ENCODE measurements at regions not wholly inside any gene's neighbourhood (a gene's known extent, or its start where the extent isn't known, plus 50 kb on each side); places are given as distances from the start of the nearest gene placed in this dataset.

DNA sequence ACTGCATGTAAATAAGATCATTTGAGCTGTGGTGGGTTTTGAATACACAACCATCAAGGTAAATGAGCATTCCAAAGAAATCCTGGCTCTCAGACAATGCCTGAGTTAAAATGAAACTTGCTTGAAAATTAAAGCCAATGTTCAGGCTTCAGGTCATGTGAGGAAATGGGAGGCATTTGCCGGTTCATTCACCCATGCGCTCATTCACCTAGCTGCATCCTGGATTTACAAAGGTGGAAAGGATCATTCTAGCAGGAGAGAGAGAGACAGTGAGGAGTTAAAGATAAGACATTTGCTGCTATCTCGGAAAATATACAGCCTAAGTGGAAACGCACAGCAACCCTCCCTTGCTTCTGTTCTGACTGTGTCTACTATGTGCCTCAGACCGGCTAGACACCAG, 143.8 kb upstream of the KLF4 start:
- Mint-ChIP-seq H3K9me3 (peaks cover 3% of the 10 kb centered on the region), H3K4me1 (peaks cover 2% of the 10 kb centered on the region), H3K4me3 (no peak overlapping the region), H3K36me3 (no peaks in the 10 kb centered on the region), H3K27ac (no peak overlapping the region), H3K27me3 (peaks cover 28% of the 10 kb centered on the region)
- CTCF ChIA-PET, result no interaction called here
- DNase-seq, result no peak

DNA sequence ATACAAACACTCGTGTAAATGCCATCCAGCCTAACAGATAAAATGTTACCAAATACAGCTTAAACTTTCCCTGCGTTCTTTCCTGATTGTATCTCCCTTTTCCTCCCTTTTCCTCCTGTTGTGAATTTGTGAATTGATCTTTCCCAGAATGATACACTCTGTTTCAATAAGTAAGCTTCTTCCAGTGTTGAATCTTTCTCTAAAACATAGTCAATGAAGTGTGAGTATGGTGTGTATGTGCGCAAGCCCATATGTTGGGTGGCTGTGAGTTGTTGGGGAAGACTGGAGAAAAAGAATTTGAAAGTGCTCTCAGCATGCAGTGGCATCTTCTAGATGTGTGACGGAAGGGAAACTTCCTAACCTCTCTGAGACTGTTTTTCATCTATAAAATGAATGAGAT, 143.1 kb upstream of the KLF4 start:
- DNase-seq, result no peak
- Mint-ChIP-seq H3K9me3 (peaks cover 5% of the 10 kb centered on the region), H3K27ac (no peak overlapping the region), H3K27me3 (peaks cover 21% of the 10 kb centered on the region), H3K4me3 (no peak overlapping the region), H3K4me1 (peaks cover 2% of the 10 kb centered on the region), H3K36me3 (no peaks in the 10 kb centered on the region)
- CTCF ChIA-PET, result no interaction called here

DNA sequence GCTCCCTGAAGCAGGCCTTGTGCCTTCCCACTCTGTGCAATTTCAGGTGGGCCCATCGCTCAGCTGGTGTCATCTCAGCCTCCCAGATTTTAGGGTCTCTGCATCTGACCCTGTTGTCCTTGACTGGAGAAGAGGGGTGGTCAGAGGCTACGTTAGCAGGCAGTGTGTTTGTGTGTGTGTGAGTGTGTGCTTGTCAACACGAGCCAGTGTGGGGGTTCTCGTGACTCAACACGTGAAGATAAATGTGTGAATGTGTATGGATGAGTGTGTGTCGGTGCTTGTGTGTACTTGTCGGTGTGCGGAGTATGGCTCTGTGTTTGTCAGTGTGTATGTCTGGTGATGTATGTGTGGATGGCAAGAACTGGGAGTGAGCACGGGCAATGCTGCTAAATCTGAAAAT, 142.6 kb upstream of the KLF4 start:
- no peak overlapping the region for H3K4me3 Mint-ChIP-seq
- CTCF ChIA-PET, result no interaction called here
- peaks cover 5% of the 10 kb centered on the region for H3K9me3 Mint-ChIP-seq
- H3K27ac Mint-ChIP-seq, result peak overlapping the region; percentile 28
- no peaks in the 10 kb centered on the region for H3K36me3 Mint-ChIP-seq
- DNase-seq, result no peak
- H3K27me3 Mint-ChIP-seq, result peaks cover 16% of the 10 kb centered on the region
- H3K4me1 Mint-ChIP-seq, result peaks cover 2% of the 10 kb centered on the region

DNA sequence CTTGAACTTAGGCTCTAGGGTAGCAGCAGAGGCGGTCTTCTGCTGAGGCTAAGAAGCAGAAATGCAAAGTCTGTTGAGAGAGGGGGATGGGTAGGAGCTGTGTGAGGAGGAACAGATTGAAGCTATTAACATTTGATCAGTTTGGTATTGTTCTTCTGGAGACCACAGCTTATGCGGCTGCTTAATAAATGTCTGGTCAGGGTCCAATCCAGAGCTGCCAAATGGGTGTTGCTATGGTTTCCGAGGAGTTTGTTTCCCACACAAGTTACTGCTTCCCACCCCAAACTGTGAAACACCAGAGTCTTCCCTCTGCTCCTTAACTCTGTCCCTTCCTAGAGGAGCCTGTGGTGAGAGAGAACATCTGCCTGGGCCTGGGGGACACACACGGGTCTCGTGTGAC, 142.2 kb upstream of the KLF4 start:
- CTCF ChIA-PET, result no interaction called here
- Mint-ChIP-seq H3K27ac (no peak overlapping the region), H3K27me3 (peaks cover 12% of the 10 kb centered on the region), H3K9me3 (peaks cover 5% of the 10 kb centered on the region), H3K4me1 (no peaks in the 10 kb centered on the region), H3K36me3 (no peaks in the 10 kb centered on the region), H3K4me3 (no peak overlapping the region)
- no peak for DNase-seq

DNA sequence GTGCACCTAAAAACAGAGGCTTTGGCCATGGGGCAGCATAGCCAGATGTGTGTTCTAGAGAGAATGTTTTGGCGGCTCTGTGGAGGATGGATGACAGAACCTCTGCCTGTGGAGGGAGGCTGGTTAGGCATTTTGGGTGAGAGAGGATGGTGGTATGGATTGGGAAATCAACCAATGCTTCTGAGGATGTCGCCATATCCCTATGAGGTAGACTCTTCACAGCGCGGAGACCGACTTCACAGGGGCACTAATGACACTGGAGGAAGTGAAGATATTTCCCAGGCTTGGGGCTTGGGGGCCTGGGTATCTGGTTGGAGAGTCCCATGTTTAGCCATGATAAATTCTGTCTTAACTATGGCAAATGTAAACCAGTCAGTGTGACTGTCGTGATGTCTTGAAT, 140.6 kb upstream of the KLF4 start:
- CTCF ChIA-PET, result no interaction called here
- no peaks in the 10 kb centered on the region for H3K36me3 Mint-ChIP-seq
- H3K4me3 Mint-ChIP-seq, result no peak overlapping the region
- no peak for DNase-seq
- no peak overlapping the region for H3K27ac Mint-ChIP-seq
- H3K9me3 Mint-ChIP-seq, result peaks cover 5% of the 10 kb centered on the region
- no peaks in the 10 kb centered on the region for H3K27me3 Mint-ChIP-seq
- H3K4me1 Mint-ChIP-seq, result no peaks in the 10 kb centered on the region

DNA sequence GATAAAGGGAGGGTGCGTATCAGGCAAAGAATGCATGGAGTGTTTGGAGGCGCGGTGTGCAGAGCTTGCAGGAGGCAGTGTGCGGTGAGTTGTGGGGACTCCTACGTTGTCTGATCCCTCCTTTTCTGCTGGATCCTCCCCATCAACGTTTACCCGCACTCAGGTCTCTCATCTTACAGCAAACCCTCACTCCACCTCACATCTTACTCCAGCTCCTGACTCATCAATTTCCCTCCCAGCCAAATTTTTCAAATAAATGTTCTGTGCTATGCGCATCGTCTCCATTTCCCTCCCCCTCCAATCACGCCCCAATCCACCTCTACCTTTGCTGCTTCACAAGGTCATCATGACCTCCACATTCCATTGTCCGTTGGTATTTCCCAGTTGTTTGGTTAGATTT, 138.9 kb upstream of the KLF4 start:
- H3K9me3 Mint-ChIP-seq, result peaks cover 5% of the 10 kb centered on the region
- no peaks in the 10 kb centered on the region for H3K36me3 Mint-ChIP-seq
- H3K27me3 Mint-ChIP-seq, result no peaks in the 10 kb centered on the region
- DNase-seq, result no peak
- no peaks in the 10 kb centered on the region for H3K4me1 Mint-ChIP-seq
- CTCF ChIA-PET, result no interaction called here
- H3K4me3 Mint-ChIP-seq, result no peak overlapping the region
- no peak overlapping the region for H3K27ac Mint-ChIP-seq

DNA sequence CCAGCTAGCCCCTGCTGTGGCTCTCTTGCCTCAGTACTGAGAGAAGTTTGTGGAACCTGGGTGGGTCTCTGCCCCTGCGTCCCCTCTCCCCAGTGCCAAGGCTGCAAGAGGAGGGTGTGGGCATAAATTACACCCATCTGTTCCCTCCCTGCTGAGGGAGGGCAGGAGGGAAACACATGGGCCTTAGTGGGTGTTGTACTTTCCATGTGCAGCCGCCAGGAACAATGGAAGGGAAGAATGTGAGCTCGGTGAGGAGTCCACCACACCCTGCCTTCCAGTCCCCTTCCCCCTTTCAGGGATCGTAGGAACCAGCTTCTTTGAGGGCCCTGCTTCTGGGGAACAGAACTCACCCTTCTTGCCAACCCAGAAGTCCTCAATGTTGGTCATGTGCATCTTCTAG, 138.2 kb upstream of the KLF4 start:
- DNase-seq, result no peak
- CTCF ChIA-PET, result no interaction called here
- H3K4me3 Mint-ChIP-seq, result no peak overlapping the region
- H3K4me1 Mint-ChIP-seq, result no peaks in the 10 kb centered on the region
- H3K9me3 Mint-ChIP-seq, result peaks cover 5% of the 10 kb centered on the region
- H3K36me3 Mint-ChIP-seq, result no peaks in the 10 kb centered on the region
- H3K27ac Mint-ChIP-seq, result no peak overlapping the region
- no peaks in the 10 kb centered on the region for H3K27me3 Mint-ChIP-seq

DNA sequence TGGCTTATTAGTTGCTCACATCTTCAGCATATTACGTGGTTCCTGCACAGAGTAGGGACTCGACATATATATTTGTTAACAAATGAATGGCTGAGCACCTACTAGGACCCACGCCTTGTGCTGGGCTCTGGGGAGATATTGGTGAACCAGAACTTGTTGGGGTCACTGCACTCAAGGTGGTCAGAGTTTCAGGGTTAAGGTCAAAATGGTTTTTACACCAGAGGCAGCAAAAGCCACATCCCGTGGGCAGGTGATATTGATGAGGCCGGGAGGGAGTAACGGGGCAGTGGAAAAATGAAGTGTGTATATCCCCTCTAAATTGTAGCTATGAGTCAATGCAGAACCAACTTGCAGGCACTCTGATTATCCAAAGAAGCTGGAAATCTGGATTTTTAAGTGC, 136.5 kb upstream of the KLF4 start:
- H3K27ac Mint-ChIP-seq, result no peak overlapping the region
- H3K36me3 Mint-ChIP-seq, result no peaks in the 10 kb centered on the region
- CTCF ChIA-PET, result no interaction called here
- no peak for DNase-seq
- H3K4me1 Mint-ChIP-seq, result no peaks in the 10 kb centered on the region
- H3K4me3 Mint-ChIP-seq, result no peak overlapping the region
- peaks cover 5% of the 10 kb centered on the region for H3K9me3 Mint-ChIP-seq
- H3K27me3 Mint-ChIP-seq, result no peaks in the 10 kb centered on the region

DNA sequence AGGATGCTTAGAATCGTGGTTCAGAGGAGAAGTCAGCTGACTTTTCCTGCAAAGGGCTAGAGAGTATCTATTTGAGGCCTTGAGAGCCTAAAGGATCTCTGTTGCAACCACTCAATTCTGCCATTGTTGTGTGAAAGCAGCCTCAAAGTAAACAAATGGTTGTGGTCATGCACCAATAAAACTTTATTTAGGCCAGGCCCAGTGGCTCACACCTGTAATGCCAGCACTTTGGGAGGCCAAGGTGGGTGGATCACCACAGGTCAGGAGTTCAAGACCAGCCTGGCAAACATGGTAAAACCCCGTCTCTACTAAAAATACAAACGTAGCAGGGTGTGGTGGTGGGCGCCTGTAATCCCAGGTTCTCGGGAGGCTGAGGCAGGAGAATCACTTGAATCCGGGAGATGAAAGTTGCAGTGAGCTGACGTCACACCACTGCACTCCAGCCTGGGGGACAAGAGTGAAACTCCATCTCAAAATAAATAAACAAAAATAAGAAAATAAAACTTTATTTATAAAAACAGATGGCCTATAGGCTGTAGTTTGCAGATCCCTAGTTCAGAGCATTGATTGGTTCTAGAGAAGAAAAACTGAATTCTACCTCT, 135.9 kb upstream of the KLF4 start:
- DNase-seq, result no peak
- no peaks in the 10 kb centered on the region for H3K36me3 Mint-ChIP-seq
- CTCF ChIA-PET, result no interaction called here
- peaks cover 5% of the 10 kb centered on the region for H3K9me3 Mint-ChIP-seq
- no peak overlapping the region for H3K27ac Mint-ChIP-seq
- no peaks in the 10 kb centered on the region for H3K4me1 Mint-ChIP-seq
- H3K27me3 Mint-ChIP-seq, result no peaks in the 10 kb centered on the region
- no peak overlapping the region for H3K4me3 Mint-ChIP-seq

DNA sequence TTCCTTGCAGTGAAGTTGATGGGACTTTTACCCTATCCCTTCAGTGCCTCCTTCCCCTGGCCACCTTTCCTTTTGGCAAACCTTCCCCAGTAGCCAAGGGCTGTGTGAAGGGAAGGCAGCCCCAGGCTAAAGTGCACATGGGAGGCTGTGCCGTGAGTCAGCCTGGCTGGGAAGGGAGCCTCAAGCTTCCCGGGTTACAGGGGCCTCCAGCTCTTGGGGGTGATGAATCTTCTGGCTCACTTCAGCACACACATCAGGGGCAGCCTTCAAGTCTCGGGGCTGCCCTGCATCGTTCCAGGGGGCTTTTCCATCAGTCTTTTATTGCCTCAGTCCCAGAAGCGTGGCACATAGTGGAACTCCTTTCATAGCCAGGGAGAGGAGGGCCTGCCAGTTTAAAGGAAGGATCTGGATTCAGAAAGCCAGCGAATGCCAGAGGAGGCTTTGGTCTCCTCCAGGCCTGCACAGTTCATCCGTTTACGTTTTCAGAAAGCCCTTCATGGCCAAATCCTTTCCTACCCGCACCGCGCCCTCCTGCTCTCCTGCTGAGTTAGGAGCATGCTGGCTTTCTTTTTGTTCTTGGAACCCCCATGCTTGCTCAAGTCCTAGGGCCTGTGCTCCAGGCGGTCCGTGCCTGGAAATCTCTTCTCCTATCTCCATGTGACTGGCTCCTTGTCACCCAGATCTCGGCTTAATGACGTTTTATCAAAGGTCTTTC, 134.8 kb upstream of the KLF4 start:
- CTCF ChIA-PET, result no interaction called here
- H3K27me3 Mint-ChIP-seq, result no peaks in the 10 kb centered on the region
- H3K27ac Mint-ChIP-seq, result no peak overlapping the region
- H3K36me3 Mint-ChIP-seq, result no peaks in the 10 kb centered on the region
- peaks cover 5% of the 10 kb centered on the region for H3K9me3 Mint-ChIP-seq
- no peak overlapping the region for H3K4me3 Mint-ChIP-seq
- H3K4me1 Mint-ChIP-seq, result no peaks in the 10 kb centered on the region
- no peak for DNase-seq

DNA sequence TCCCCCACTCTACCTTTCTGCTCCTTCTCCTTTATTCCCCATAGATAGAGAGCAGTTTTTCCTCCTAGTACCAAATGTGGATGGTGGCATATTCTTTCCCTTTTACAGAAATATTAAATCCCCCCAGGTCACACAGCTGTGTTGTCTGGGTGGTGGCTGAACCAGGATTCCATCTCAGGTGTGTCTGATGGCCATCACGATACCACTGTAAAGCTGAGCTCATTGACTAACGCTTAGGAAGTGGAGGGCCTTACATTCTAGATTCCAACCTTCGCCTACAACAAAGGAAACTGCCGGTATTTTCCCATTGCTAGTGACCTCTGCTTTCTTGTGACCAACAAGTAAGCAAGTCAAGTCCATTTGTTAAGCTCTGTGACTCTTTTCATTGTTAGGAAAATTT, 131.9 kb upstream of the KLF4 start:
- no peak for DNase-seq
- Mint-ChIP-seq H3K27me3 (no peaks in the 10 kb centered on the region), H3K36me3 (no peaks in the 10 kb centered on the region), H3K4me3 (no peak overlapping the region), H3K9me3 (no peaks in the 10 kb centered on the region), H3K27ac (no peak overlapping the region), H3K4me1 (no peaks in the 10 kb centered on the region)
- CTCF ChIA-PET, result no interaction called here

DNA sequence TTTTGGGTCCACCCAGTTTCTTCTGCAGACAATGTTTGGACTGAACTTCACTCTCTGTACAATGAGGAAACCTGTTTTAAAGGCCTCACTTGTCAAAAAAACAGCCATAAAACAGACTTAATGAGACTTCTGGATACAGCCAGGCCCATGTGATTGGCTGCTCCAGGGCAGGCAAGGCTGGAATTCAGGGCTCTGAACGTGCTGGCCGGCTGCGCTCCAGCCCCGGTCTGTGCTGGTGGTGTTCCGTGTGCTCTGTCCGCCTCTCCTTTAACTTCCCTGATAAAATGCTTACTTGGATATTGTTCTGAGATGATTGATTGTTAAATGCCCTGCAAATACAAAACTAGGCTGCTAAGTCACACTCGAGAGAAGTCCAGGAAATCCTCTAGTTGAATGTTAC, 131.2 kb upstream of the KLF4 start:
- Mint-ChIP-seq H3K9me3 (no peaks in the 10 kb centered on the region), H3K4me1 (no peaks in the 10 kb centered on the region), H3K4me3 (no peak overlapping the region), H3K36me3 (no peaks in the 10 kb centered on the region), H3K27me3 (no peaks in the 10 kb centered on the region), H3K27ac (no peak overlapping the region)
- CTCF ChIA-PET, result no interaction called here
- DNase-seq, result no peak

DNA sequence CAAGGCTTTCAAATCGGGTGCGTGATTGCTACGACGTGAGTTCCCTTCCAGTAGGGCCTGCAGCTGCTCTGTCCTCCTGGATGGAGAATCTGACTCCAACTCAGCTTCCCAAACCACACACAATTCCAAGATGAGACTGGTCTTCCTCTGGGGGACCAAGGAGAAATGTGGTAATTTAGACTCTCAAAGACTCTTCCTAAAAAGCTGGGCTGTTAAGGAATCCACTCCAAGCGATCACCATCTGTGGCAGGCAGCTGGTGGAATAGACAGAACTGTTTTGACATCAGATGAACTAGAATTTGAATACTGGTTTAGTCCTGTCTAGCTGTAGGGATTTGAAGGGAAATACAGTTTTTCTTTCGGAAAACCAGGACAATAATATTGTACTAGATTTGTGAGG, 130.7 kb upstream of the KLF4 start:
- CTCF ChIA-PET, result no interaction called here
- no peak overlapping the region for H3K4me3 Mint-ChIP-seq
- no peaks in the 10 kb centered on the region for H3K9me3 Mint-ChIP-seq
- H3K27me3 Mint-ChIP-seq, result no peaks in the 10 kb centered on the region
- no peaks in the 10 kb centered on the region for H3K4me1 Mint-ChIP-seq
- no peak overlapping the region for H3K27ac Mint-ChIP-seq
- DNase-seq, result no peak
- no peaks in the 10 kb centered on the region for H3K36me3 Mint-ChIP-seq

DNA sequence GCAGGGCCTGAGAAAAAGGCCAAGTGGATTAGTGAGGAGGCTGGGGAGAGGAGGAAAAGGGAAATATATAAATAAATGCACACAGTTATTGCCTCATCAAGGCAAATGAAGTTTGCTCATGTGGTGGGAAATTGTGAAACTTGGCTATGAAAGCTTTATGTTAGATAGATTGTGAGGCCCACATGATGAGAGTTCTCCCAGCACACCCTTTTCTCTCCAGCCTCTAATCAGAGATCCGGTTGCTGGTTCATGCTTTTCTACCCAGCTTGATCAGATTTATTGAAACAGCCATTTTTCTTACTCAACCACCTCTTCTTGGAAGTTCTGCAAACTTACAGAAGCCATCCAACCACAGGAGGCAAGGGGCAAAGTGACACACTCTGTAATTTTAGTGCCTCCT, 125.8 kb upstream of the KLF4 start:
- H3K36me3 Mint-ChIP-seq, result no peaks in the 10 kb centered on the region
- H3K27ac Mint-ChIP-seq, result no peak overlapping the region
- CTCF ChIA-PET, result no interaction called here
- DNase-seq, result no peak
- no peak overlapping the region for H3K4me3 Mint-ChIP-seq
- H3K9me3 Mint-ChIP-seq, result no peaks in the 10 kb centered on the region
- H3K4me1 Mint-ChIP-seq, result no peaks in the 10 kb centered on the region
- H3K27me3 Mint-ChIP-seq, result no peaks in the 10 kb centered on the region

DNA sequence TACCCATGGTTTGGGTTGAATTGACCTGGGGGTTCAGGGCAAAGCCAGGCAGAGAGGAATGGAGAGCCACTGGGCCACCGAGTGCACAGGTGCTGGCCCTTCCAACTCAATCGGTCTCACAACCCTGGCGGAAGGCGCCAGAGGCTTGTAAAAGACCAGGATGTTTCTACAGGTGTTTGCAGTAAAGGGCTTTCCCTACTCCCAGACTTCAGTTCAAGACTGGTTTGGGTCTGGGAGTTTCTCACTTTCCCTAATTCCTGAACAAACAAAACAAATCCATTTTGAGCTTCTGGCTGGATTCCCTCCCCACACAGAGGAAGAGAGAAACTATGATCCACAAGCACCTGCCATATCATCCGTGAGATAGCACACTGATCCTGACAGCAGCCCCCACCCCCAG, 125.2 kb upstream of the KLF4 start:
- no peaks in the 10 kb centered on the region for H3K36me3 Mint-ChIP-seq
- H3K4me1 Mint-ChIP-seq, result no peaks in the 10 kb centered on the region
- CTCF ChIA-PET, result no interaction called here
- no peaks in the 10 kb centered on the region for H3K9me3 Mint-ChIP-seq
- DNase-seq, result no peak
- no peak overlapping the region for H3K4me3 Mint-ChIP-seq
- no peak overlapping the region for H3K27ac Mint-ChIP-seq
- H3K27me3 Mint-ChIP-seq, result no peaks in the 10 kb centered on the region

DNA sequence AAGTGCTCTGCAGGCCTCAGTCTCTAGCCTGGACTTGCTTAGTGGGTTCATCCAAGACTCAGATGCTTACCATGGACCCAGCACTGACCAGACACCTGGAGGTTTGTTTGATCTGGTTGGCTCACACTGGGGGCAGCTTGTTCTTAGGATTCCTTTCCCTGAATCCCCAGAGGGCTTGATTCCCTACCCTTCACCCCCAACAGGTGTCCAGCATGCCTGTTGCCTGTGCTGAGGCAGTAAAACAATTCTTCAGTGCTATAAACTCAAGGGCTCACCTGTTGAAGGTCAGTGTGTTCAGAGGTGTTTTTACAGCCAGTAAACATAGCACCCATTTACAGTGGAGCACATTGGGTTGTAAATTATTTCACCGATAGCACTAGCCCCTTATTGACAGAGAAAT, 123.8 kb upstream of the KLF4 start:
- CTCF ChIA-PET, result no interaction called here
- Mint-ChIP-seq H3K9me3 (no peaks in the 10 kb centered on the region), H3K36me3 (no peaks in the 10 kb centered on the region), H3K4me1 (no peaks in the 10 kb centered on the region), H3K4me3 (no peak overlapping the region), H3K27ac (no peak overlapping the region), H3K27me3 (no peaks in the 10 kb centered on the region)
- no peak for DNase-seq
